ENCODE measurements at regions not wholly inside any gene's neighbourhood (a gene's known extent, or its start where the extent isn't known, plus 50 kb on each side); places are given as distances from the start of the nearest gene placed in this dataset.
A peak's percentile ranks its signal among the peaks of the same experiment; 100 is the strongest.

DNA sequence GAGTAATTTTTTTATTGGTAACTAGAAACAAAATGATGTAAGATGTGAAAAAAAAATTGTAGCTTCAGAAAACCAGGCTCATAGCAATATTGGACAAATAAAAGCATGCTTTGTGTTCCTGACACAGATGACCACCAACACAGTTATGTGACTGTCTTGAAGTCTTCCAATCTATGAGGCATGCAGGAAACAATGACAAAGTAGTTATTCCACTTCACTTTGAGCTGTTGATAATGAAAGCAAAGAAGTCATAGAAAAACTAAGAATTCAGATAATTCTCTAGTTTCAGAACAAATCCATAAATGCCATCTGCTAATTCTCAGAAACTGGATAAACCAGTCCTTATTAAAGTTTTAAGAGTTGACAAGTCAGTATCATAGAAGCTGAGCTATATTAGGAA lies 378.4 kb upstream of the SEMA3D start:
- no peak for DNase-seq (ENCODE audit: low spot score in 2 of 2)
- no peak overlapping the region for H3K4me3 ChIP-seq
- no peaks in the 10 kb centered on the region for H3K9me3 ChIP-seq
- H3K27ac ChIP-seq = no peak overlapping the region
- TF ChIP-seq, protein P1, sequence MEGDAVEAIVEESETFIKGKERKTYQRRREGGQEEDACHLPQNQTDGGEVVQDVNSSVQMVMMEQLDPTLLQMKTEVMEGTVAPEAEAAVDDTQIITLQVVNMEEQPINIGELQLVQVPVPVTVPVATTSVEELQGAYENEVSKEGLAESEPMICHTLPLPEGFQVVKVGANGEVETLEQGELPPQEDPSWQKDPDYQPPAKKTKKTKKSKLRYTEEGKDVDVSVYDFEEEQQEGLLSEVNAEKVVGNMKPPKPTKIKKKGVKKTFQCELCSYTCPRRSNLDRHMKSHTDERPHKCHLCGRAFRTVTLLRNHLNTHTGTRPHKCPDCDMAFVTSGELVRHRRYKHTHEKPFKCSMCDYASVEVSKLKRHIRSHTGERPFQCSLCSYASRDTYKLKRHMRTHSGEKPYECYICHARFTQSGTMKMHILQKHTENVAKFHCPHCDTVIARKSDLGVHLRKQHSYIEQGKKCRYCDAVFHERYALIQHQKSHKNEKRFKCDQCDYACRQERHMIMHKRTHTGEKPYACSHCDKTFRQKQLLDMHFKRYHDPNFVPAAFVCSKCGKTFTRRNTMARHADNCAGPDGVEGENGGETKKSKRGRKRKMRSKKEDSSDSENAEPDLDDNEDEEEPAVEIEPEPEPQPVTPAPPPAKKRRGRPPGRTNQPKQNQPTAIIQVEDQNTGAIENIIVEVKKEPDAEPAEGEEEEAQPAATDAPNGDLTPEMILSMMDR (IDR thresholded peaks at IDR 0.05) = no peak
- TF ChIP-seq POLR2A (IDR thresholded peaks at IDR 0.05) (no peak), EP300 (IDR thresholded peaks at IDR 0.05) (no peak), POLR2AphosphoS5 (IDR thresholded peaks at IDR 0.05) (no peak)
- H3K27me3 ChIP-seq = no peaks in the 10 kb centered on the region
- no peaks in the 10 kb centered on the region for H3K4me1 ChIP-seq
- no peaks in the 10 kb centered on the region for H3K36me3 ChIP-seq

DNA sequence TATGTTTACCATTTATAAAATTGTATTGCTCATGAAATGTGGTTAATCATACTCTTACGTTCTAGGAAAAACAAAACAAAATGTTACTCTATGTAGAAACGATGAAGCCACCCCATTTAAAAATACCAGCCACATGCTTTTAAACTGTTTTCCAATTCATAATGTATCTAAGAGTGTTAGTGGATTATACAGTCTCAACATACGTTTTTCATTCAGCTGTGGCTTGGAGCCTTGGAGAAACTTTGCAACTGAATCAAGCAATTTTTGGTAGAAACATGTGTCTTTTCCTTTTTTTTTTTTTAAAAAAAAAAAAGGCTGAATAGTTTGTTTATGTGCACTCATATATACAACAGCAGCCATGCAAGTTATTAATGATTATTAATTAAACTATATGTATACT lies 378.0 kb upstream of the SEMA3D start:
- Histone ChIP-seq H3K27ac (no peak overlapping the region), H3K9me3 (no peaks in the 10 kb centered on the region), H3K4me3 (no peak overlapping the region), H3K36me3 (no peaks in the 10 kb centered on the region), H3K4me1 (no peaks in the 10 kb centered on the region), H3K27me3 (no peaks in the 10 kb centered on the region)
- TF ChIP-seq, protein P1 (IDR thresholded peaks at IDR 0.05) = no peak
- TF ChIP-seq POLR2A (IDR thresholded peaks at IDR 0.05) = no peak
- no peak for TF ChIP-seq EP300 (IDR thresholded peaks at IDR 0.05)
- TF ChIP-seq POLR2AphosphoS5 (IDR thresholded peaks at IDR 0.05) = no peak
- 42% methylated on average over 3 of the region's 3 CpGs for WGBS
- DNase-seq (ENCODE audit: low spot score in 2 of 2) = no peak

DNA sequence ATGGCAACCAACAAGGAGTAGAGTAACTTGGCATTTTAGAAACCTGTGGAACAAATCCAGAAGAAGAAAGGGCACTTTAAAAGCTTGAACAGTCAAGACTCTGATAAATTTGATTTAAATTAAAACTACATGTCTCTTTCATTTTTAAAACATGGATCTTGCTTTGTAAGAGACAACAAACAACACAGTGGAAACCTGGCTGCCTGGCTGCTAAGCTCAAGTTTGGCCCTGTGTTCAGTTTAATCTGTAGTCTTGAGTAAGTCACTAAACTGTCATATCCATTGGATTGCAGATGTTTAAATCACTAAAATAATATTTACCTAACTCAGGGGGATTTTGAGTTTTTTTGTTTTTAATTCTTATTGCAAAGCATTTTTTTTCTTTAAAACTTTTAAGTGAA lies 374.9 kb upstream of the SEMA3D start:
- DNase-seq (ENCODE audit: low spot score in 2 of 2) = no peak
- TF ChIP-seq POLR2A (IDR thresholded peaks at IDR 0.05) = no peak
- no peak for TF ChIP-seq EP300 (IDR thresholded peaks at IDR 0.05)
- TF ChIP-seq POLR2AphosphoS5 (IDR thresholded peaks at IDR 0.05) = no peak
- TF ChIP-seq, protein P1 (IDR thresholded peaks at IDR 0.05) = no peak
- Histone ChIP-seq H3K27me3 (no peaks in the 10 kb centered on the region), H3K9me3 (no peaks in the 10 kb centered on the region), H3K36me3 (no peaks in the 10 kb centered on the region), H3K4me3 (no peak overlapping the region), H3K4me1 (no peaks in the 10 kb centered on the region), H3K27ac (no peak overlapping the region)

DNA sequence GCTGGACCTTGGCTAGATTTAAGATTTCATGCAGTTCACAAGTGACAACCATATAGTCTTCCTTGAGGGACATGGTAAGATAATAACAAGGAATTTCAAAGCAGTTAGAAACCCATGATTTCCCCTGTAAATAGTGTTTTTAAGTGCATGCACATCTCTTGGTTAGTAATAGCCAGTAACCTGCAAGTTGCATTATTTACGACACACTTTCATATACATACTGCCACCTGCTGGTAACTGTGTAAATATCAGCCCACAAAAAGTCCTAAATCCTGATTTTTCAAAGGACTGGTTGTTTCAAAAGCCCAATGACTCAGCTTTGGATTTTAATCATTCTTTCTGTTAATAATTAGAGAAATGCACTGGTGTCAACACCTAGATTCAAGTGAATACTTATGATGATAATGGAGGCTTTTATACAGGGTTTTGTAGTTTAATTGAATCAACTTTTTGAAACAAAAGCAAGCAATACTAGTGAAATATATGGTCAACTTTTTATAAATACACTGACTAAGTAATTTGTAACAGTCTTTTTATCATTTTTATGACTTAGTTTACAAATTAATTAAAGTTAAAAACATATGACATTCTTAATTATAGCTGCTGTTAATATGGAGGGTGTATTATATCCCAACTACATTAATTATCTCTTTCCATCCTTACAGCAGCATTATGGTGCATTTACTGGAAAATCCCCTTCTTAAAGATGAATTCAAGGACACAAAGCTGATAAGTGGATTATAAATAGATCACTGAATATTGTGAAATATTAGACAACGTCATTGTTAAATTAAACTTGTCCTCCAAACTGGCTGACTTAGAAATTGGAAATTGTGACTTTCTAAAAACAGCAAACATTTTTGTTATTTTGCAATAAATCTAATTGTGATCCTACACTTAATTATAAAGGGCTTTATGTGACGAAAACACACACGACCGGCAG lies 367.7 kb upstream of the SEMA3D start:
- no peaks in the 10 kb centered on the region for H3K9me3 ChIP-seq
- TF ChIP-seq, protein P1 (IDR thresholded peaks at IDR 0.05) = peak; percentile 55 to 59
- TF ChIP-seq EP300 (IDR thresholded peaks at IDR 0.05) = no peak
- DNase-seq (ENCODE audit: low spot score in 2 of 2) = no peak
- H3K27ac ChIP-seq = peak overlapping the region; percentile 13
- no peaks in the 10 kb centered on the region for H3K27me3 ChIP-seq
- peaks cover 3% of the 10 kb centered on the region for H3K4me1 ChIP-seq
- 59% methylated on average over 5 of the region's 5 CpGs for WGBS
- H3K36me3 ChIP-seq = no peaks in the 10 kb centered on the region
- H3K4me3 ChIP-seq = no peak overlapping the region

DNA sequence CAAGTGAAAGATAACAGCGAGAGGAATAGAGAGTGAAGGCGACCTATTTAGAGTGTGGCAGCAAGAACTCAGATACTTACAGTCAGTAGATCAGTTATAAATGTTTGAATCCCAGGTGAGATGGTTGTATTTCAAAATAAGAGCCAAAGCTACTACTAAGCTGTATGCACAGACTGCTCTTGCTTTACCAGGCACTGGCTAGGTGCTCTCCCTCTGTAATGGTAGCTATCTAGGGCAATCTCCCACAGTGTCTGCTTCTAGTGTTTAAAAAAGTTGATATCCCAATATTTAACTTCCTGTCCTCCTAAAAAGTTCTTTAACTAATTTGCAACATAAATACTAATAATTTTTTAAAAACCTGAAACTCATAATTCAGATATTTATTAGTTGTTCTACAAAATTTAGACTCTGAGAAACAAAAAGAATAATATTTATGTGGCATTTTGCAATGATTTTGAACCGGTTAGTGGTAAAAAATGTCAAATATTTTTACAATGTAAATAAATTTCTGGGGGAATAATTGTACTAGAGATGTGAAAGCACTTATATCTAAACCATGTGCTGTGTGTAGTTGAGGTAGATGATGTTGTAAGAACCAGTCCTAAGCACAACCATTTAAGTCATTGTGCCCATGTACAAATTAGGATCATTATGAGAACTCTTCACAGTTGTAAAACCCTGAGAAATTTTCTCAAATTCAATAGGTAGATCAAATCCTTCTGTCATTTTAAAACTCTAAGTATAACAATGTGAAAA lies 349.3 kb upstream of the SEMA3D start:
- Histone ChIP-seq H3K27me3 (no peaks in the 10 kb centered on the region), H3K27ac (no peak overlapping the region), H3K9me3 (no peaks in the 10 kb centered on the region), H3K4me3 (no peak overlapping the region), H3K4me1 (no peaks in the 10 kb centered on the region), H3K36me3 (no peaks in the 10 kb centered on the region)
- no peak for DNase-seq (ENCODE audit: low spot score in 2 of 2)
- TF ChIP-seq POLR2AphosphoS5 (IDR thresholded peaks at IDR 0.05) = no peak
- no peak for TF ChIP-seq POLR2A (IDR thresholded peaks at IDR 0.05)
- TF ChIP-seq, protein P1 (IDR thresholded peaks at IDR 0.05) = no peak
- TF ChIP-seq EP300 (IDR thresholded peaks at IDR 0.05) = no peak
- 73% methylated on average over 3 of the region's 3 CpGs for WGBS
